Retina (tissue), 1 donor: ENCODE measurements at regions not wholly inside any gene's neighbourhood (a gene's known extent, or its start where the extent isn't known, plus 50 kb on each side); places are given as distances from the start of the nearest gene placed in this dataset.
"Not testable (repeated sequence)": the region's sequence is repeated elsewhere in the genome, so short reads cannot be mapped to it uniquely, and the experiment has no call there.

Experiments
- DNase-seq: peaks from one replicate; pipeline ENCODE4 v3.0.0-alpha.2; 2016

DNA sequence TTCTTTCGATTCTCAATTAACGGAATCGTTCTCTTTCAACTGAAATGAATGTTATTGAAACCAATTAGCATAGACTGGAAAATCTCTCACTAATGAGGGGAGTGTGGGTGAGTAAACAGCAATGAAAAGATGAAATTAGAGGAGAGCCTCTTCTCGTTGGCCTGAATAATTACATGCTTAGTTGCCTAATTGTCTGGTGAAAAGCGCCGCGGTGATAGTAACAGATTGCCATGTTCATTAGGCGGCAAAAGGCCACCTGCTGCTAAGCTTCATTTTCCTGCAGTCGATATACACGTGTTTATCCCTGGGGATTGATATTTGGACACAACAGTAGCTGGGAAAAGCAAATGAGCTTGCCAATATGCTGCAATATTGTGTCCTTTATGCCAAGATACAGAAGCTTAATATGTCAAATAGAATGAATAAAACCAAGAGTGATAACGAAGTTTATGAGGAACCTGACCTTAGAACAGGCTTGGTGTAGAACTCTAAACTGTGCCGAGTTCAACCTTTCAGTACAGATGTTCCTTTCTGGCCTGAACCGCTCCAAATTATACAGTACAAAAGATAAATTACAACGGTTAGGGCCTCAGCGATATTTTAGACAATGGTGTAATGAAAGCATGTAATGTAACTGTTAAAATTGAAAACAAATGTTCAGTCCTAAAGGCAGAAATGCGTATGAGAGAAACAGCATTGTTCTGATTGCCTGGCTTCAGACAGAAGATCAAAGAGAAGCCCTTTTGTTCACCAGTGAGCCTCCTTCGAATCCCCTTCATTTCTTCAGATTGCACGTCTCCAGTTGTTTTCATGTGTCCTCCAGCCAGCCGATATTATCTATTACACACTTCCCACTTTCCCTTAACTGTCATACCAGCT is 185.2 kb downstream of the SHOX2 start:
- DNase-seq: peak; percentile 82

DNA sequence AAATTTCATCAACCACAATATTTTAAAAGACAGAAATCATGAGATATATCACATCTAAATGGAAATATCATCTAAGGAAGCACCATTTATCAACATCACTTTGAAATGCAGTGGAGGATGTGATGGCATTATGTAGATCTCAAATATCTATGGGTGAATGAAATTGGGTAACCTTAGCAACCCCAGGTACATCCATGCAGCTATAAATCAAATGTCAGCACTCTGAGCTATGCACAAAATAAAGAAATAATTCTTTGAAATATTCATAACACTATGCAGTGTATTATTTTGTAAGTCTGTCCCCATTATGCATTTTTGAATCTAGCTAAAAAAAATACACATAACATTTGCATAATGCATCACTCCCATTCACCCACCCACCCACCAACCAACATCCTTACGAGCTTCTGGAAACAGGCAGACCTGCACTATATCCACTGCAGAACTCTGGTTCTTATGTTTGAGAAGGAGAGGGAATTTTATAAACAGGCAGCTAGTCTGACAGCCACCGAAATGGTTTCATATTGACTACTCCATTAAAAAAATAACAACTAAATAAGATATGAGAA is 186.8 kb downstream of the SHOX2 start:
- no peak for DNase-seq

DNA sequence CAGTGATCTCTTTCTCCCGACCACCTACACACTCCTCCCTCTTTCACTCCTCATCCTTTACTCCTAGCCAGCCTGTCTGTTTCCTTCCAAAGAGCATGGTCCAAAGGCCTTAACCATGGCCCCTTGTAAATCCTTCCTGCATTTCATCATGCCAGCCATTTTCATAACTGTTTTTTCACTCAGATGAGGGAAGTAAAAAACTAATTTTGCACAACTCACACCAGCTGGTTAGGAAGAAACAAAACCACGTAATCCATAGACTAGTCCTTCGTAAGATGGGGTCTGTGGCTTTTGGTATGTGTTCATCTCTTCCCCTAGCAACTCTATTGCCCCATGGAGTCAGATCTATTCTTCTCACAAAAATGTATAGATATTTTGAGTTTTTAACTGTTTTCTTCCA is 187.8 kb downstream of the SHOX2 start:
- DNase-seq: no peak

DNA sequence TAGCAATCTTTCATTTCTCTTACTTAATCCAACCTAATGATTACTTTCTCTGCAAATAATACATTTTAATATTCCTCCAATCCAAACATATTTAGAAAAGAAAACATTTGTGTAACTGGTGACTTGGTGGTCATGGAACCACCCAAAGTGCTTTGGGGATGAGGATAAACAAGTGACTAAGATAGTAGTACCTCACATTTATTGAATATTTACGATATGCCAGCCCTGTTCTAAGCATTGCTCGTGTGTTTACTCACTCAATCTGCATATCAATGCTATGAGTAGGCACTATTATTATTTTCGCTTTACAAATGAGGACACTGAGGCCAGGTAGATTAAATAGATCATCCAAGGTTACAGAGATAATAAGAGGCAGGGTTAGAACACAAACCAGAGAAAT is 189.5 kb downstream of the SHOX2 start:
- no peak for DNase-seq

DNA sequence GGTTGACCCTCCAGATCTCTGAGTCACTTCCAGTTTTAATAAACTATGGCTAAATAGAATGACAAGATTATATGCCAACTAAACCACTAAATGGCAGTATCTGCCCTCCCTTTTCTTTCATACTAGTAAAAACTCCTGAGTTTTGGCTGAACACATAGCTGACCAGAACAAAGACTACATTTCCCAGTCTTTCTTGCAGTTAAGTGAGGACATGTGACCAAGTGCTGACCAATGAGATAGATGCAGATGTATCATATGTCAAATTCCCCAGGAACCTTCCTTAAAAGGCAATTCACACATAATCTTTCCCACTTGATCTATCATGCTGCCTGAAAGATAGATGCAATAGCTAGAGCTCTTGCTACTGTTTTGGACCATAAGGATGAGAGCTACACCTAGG is 191.3 kb downstream of the SHOX2 start:
- DNase-seq: no peak

DNA sequence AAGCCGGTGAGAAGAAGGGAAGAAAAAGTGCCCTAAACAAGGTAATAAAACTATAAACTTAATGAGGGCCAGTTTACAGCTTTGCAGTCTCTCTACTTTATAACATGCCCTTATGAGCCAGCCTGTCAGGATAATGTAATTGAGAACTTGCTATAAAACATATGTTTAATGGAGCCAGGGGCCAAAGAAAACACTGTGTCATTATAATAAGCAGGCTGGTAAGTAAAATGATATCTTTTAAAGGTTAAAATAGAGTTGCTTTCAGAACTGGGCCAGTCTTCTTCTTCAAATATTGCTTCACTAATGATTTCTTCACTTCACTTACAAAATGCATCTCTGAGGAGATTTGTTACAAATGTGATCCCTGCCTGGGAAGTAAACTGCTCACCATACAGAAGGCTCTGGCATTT is 192.5 kb downstream of the SHOX2 start:
- DNase-seq: no peak

DNA sequence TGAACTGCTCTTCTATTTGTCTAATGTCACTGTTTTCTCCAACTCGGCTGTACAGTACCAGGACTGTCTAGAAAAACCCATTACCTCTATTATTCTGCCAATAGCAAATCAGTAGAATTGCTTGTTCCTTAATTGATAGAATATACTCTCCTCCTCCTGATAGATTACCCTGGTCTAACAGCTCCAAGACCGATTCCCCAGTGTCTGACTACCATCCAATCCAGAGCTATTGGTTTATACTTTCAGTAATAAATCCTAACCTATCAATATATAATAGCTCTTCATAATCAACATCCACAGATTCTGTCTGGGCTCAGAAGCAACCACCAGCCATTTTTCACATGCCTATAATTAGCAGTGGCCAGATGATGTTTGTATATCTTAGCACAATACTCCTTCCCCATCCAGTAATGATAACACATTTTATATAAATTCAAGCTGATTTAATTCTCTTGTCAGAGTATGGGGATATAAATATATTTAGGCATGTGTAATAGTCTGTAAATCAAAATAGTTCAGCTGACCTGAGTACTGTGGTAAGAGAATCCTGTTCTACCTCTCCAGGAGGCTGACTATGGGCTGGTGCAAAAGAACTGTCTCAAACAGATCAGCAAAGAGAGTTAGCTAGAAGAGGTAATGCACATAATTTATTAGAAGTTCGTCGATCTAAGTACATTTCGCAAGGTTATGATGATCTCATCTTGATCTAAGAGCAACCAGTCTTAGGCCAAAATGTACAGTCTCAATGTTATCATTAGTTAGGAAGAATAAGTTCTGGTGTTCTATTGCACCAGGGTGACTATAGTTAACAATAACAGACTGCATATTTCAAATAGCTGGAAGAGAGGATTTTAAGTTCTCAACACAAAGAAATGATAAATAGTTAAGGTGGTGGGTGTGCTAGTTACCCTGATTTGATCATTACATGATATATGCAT is 193.4 kb downstream of the SHOX2 start:
- DNase-seq: no peak

DNA sequence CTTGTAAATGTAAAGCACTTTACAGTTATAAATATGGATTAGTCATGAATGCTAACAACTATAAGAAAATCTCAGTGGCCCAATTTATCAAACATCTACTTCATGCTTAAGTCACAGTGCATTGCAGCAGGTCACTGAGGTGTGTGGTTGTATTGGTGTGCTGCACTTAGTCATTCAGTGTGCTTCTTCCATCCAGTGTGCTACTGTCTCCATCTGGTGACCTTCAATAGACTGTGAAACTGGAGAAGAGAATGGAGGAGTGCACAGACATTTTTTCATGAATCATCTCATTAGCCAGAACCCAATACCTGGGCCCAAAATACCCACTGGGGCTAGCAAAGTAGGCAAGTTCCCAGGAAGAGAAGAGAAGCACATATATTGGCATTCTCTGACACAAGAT is 199.6 kb downstream of the SHOX2 start:
- DNase-seq: no peak

DNA sequence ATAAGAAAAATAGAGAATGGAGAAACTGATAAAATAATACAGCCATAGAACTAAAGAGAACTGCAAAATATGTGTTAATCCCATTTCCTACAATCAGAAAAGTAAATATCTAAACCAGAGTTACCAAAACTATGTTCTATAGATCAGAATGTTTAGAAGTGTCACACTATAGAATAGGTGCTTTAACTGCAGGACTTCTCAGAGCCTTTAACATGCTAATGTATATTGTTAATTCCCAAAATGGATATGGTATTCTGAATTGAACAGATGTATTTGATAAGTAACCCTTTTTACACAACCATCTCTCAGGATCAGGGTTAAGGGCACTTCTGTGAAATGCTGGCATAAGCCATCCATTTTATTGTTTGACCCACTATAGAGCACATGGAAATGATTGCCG is 200.3 kb downstream of the SHOX2 start:
- no peak for DNase-seq

DNA sequence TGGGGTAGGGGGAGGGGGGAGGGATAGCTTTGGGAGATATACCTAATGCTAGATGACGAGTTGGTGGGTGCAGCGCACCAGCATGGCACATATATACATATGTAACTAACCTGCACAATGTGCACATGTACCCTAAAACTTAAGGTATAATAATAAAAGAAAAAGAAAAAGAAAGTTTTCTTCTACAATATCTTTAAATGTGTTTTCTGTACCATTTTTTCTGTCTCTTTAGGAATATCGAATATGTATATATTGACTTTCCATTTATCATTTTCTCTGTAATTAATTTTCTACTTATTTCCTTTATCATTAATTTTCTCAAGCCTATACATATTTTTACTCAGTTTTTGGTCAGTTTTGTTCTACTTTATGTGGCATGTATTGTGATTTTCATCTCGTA is 203.5 kb downstream of the SHOX2 start:
- not testable (repeated sequence) for DNase-seq

DNA sequence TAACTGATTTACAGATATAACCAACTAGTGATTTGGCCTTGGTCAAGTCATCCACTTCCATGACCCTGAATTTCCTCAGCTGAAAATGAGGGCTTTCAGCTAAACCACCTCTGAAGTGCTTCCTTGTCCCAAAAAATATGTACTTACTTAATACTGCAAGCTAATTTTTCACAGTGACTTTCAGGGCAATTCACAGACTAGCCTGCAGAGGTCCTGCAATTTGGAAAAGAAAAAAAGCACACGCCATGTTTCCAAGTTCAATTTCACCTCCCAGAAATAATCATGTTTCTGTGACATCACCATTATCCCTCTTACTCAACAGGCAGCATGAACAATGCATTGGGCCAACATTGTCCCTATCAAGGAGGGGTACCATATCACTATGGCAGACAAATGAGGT is 218.2 kb downstream of the SHOX2 start:
- no peak for DNase-seq

DNA sequence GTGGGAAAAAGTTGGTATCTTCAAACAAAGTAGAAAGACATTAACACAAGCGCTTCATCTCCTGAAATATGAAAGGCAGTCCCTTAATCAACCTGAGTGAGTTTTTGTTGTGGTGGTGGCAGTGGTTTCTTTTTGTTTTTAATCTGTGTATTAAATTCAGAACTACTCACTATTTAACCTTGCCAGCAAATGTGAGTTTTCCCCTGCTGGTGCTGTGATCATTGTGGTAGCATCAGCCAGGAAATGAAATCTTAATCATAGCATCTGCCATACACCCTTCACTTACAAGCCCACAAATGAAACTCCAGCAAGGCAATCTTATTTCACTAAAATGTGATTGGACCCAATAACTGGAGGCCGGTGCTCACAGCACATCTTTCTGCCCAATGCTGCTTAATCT is 229.7 kb downstream of the SHOX2 start:
- no peak for DNase-seq

DNA sequence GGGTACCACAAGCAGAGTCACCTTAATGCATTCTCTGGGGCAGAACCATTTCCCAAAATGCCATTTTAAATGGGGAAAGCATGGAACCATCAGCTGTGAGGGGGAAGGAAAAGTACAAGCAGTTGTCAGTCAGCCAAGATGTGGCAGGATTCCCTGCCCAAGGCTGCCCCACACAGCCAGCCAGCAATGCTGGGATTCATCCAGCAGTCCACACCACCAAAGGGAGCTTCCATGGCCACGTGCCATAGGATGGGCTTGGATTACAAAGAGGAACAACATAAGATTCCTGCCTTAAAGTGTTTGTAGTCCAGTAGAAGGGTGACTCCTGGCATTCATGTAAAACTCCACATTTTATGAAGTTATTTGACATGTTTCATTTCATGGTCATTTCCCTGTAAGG is 233.3 kb downstream of the SHOX2 start:
- no peak for DNase-seq

DNA sequence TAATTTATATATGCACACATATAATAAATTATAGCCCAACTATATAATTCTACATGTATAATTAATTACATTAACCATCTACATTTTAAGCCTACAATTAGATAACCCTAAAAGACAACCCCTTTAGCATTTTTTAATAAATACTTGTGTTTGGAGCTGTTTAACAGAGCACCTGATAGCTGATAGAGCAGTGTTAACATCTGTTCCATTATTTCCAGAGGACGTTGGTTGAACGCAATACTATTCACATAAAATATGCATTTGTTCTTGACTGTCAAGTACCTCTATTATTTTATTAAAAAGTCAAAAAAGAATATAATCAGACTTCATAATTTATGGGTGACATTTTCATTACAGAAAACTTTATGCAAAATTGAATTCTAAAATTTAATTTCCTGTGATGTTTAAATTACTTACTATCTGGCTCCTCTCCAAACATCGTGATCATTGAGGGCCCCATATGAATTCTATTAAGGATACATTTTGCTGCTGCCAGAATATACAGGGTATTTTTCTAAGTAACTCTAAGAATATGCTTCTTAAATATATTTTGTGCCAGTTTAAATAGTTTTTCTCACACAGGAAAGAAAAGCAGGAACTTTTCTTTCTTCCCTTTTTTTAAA is 234.3 kb downstream of the SHOX2 start:
- no peak for DNase-seq

DNA sequence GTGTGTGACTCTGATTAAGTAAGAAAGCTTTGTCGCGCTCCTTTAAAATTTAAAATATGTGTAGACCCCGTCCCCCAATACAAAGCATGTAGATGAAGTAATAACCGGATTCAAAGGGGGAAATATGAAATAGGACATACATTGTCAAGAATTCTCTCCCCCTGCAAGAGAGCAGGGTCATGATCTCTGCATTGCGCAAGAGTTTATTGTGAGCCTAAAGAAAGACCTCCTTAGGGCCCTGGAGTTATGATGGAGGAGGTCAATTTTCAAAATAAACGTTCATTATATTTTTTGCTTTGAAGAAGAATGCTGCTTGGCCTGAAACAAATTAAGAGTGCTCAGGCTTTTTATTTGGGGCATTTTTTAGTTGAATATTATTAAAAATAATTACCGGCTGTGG is 235.0 kb downstream of the SHOX2 start:
- DNase-seq: no peak

DNA sequence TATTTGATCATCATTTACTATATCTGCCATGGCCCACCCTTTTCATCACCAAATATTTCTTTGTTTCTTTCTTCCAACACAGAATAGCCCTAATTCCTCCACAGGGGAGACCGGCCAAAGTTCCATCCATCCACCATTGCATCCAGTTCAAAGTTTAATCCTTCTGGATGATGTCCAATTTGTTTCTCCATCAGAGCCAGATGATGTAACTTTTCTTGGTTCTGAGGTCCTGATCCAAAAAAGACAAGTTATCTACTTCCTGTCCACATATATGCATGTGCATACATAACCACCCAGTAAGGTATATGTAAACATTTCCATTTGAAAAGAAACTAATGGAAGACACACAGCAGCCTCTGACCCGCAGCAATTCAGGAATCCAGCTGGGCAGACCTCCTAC is 237.3 kb downstream of the SHOX2 start:
- DNase-seq: no peak

DNA sequence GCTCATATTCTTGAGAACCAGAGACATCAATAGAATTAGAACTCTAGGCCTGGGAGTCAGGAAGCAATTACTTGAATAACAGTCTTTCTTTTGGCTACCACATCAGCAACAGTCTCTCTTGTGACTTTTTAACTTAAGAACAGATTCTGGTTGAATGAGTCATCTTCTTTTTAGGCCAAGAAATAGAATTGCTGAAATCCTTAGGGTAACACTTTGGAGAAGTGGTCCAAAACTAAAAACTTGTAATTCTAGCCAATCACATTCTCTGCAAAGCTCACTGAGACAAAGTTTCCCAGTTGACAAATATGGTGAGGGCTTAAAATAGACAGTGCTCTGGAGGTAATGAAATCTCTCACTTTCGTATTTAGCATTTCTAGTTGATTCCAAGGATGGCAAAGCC is 238.0 kb downstream of the SHOX2 start:
- DNase-seq: no peak

DNA sequence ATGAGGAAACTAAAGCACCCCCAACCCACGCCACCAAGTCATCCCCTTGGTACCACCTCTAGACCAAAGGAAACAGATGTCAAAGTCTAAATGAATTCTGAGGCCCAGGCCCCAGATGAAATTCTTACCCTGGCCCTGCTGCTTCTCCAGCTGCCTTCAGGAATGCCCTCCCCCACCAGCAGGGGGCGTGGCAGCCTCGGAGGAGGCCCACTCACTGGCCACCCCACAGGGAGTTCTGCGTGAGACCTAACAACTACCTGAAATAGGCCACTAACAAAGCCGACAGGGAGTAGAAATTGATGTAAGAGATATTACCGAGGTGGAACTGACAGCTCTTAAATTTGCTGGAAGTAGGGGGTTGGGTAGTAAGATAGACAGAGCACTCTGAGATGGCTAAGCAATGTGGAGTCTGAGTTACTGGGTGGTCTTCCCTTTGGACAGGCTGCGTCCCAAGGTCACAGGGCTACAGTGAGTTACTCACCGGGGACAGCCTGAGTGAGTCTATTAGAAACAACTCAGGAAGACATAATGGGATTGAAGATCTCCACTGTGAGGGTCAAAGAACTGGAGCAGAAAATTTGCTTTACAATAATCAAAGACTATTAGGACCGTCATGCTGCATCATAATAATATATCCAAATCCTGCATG is 240.7 kb downstream of the SHOX2 start:
- peak; percentile 84 for DNase-seq

DNA sequence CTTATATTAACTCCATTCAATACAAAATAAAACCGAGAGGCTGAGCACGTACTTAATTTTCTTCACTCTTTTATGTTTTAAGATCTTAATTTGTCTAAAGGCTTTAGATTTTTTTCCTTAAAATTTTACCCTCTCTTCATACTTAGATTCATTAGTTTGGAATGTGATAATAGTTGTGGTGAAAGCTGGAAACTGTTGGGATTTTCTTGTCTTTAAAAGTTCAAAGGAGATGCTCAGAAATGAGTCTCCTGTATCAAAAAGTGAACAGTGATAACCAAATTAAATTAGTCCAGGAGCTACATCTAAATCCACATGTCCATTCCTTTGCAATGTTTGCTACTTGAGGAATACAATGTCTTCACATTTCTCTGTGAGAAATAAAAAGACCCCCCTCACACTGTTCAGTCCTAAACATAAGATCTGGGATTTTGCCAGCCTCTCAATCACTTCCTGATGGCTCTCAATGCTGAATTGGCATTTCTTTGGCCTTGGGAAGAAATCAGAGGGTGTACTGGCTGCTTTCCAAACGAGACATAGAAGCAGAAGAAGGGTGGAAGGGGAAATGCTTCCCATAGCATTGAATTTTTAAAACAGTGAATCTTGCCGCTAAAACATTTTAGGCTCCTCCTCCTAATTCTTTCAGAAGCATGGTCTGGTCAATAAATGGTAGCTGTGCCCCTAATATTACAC is 245.0 kb downstream of the SHOX2 start:
- no peak for DNase-seq

DNA sequence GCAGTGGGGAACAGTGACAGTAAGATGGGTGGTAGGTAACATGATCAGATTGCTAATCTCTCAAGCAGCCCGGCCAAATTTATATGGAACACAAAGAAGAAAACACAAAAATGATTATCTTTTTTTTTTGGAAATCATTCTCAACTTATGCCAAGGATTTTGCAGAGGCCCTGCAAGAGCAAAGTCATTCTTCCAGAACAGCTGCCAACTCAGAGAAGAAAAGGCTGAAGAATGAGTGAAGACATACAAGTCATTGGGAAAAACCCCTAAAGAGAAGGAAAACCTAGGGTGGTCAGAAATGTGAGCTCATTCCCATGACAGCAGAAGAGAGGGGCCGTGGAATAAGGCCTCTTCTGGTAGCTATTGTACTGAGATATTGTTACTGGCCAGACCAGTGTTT is 246.7 kb downstream of the SHOX2 start:
- no peak for DNase-seq

DNA sequence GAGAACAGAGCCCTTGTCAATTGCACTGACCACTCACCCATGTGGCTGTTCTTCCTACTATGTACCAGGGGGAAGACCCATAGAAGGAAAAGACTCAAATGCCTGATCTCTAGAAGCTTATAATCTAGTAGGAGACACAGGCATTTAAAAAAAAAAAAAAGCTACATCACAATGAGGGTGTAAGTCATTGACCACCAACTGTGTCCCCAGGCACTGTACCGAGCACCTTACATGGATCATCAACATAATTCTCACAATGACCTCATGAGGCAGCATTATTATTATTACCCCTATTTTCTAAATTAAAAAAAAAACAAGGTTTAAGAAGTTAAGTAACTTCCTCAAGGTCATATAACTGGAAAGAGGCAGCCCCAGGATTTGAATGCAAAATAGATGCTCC is 247.4 kb downstream of the SHOX2 start:
- no peak for DNase-seq

DNA sequence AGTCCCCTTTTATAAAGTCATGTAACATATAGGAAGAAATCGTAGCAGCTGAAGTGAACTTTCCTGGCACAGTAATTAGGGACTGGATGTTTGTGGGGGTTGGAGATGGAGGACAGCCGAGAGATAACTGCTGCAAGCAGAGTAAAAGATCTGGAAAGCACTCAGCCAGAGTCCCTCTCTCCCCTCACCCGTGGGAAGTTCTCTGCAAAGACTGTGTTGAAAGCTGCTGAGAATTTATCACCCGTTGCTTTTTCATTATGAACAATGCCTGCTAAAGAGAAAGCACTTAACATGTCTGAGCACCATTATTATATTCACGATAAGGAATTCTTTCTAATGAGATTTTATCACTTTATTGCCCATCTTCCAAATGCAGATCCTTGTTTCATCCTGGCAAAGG is 248.8 kb downstream of the SHOX2 start:
- no peak for DNase-seq
